DND-41 (cell line): ENCODE measurements at regions not wholly inside any gene's neighbourhood (a gene's known extent, or its start where the extent isn't known, plus 50 kb on each side); places are given as distances from the start of the nearest gene placed in this dataset.

ENCODE experiments used
- ATAC-seq: fragments of 200-7000 bp; cut with Tn5 transposase; 3 replicates; pipeline ENCODE4 v1.9.1; 2021; ENCODE audit warnings: low read depth; ENCODE audit not compliant: insufficient read depth
- DNase-seq: peaks from one replicate; pipeline ENCODE4 v3.0.0-alpha.2; 2020
- H2AFZ ChIP-seq: 2 replicates; pipeline ENCODE4 v1.6.0; 2012; ENCODE audit warnings: low read depth, low read length
- H3K27ac ChIP-seq: 2 replicates; pipeline ENCODE4 v1.5.1; 2012; ENCODE audit warnings: low read length, inconsistent platforms
- H3K27me3 ChIP-seq: fragments of 200-600 bp; sonication (generic); 2 replicates; pipeline ENCODE4 v1.6.0; 2012; ENCODE audit warnings: low read length, mild to moderate bottlenecking, inconsistent platforms; ENCODE audit not compliant: insufficient read depth, poor library complexity
- H3K36me3 ChIP-seq: 2 replicates; pipeline ENCODE4 v1.5.1; 2012; ENCODE audit warnings: low read length, inconsistent platforms; ENCODE audit not compliant: insufficient read depth
- H3K4me1 ChIP-seq: 2 replicates; pipeline ENCODE4 v1.5.1; 2012; ENCODE audit warnings: mild to moderate bottlenecking, low read length; ENCODE audit not compliant: insufficient read depth
- H3K4me2 ChIP-seq: 2 replicates; pipeline ENCODE4 v1.6.0; 2012; ENCODE audit warnings: mild to moderate bottlenecking, moderate library complexity, low read length, inconsistent platforms; ENCODE audit not compliant: insufficient read depth
- H3K4me3 ChIP-seq, 2 experiments: fragments of 200-600 bp in 1 of 2; shearing (Covaris generic) in 1 of 2; 2 replicates each; pipeline ENCODE4 v1.5.1; 2012 to 2016; ENCODE audit warnings: inconsistent platforms in 2 of 2, low read length in 2 of 2, mild to moderate bottlenecking in 2 of 2, low read depth in 1 of 2, moderate library complexity in 1 of 2
- H3K79me2 ChIP-seq: 2 replicates; pipeline ENCODE4 v1.6.0; 2012; ENCODE audit warnings: low read length, inconsistent platforms; ENCODE audit not compliant: insufficient read depth
- H3K9ac ChIP-seq: 2 replicates; pipeline ENCODE4 v1.6.0; 2012; ENCODE audit warnings: low read depth, mild to moderate bottlenecking, inconsistent platforms, low read length, moderate library complexity
- H3K9me3 ChIP-seq: 2 replicates; pipeline ENCODE4 v1.5.1; 2012; ENCODE audit warnings: low read length, moderate library complexity, mild to moderate bottlenecking, inconsistent platforms; ENCODE audit not compliant: insufficient read depth, severe bottlenecking
- H4K20me1 ChIP-seq: 2 replicates; pipeline ENCODE4 v1.6.0; 2012; ENCODE audit warnings: low read length; ENCODE audit not compliant: insufficient read depth
- EZH2 ChIP-seq: IDR thresholded peaks from 3 replicates; pipeline ENCODE4 v1.6.1; 2012; ENCODE audit warnings: borderline replicate concordance, low read depth, mild to moderate bottlenecking, moderate library complexity, low read length, inconsistent platforms; ENCODE audit not compliant: severe bottlenecking
- TF ChIP-seq, protein P1 (sequence below): IDR thresholded peaks from 2 replicates; pipeline ENCODE4 v1.5.1; 2012; ENCODE audit warnings: borderline replicate concordance, low read length, moderate library complexity, mild to moderate bottlenecking; ENCODE audit not compliant: poor library complexity, severe bottlenecking; ENCODE audit errors: extremely low read depth

DNA sequence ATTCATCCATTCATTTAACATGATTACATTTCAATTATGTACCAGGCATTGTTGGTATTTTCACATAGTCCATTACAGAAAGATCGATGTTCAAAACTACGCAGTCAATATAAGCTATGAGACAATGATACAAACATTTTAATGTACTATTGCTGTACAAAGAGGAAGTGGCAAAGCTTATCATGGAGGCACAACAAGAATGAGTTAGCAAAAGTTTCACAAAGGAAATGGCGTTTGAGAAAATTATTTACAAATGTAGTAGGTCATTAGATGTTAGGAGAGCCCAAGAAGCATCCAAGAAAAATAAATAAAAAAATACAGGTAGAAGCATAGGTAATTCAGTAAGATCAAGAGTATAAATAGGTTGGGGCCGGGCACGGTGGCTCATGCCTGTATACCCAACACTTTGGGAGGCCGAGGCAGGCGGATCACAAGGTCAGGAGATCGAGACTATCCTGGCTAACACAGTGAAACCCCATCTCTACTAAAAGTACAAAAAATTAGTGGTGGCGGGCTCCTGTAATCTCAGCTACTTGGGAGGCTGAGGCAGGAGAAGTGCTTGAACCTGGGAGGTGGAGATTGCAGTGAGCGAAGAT is 1730.8 kb upstream of the CELF4 start:
- no peaks in the 10 kb centered on the region for H3K9me3 ChIP-seq
- no peak overlapping the region for H3K9ac ChIP-seq
- no peak overlapping the region for H3K4me3 ChIP-seq
- H3K27ac ChIP-seq: no peak overlapping the region
- H3K4me1 ChIP-seq: no peaks in the 10 kb centered on the region
- no peak for TF ChIP-seq EZH2
- TF ChIP-seq, protein P1, sequence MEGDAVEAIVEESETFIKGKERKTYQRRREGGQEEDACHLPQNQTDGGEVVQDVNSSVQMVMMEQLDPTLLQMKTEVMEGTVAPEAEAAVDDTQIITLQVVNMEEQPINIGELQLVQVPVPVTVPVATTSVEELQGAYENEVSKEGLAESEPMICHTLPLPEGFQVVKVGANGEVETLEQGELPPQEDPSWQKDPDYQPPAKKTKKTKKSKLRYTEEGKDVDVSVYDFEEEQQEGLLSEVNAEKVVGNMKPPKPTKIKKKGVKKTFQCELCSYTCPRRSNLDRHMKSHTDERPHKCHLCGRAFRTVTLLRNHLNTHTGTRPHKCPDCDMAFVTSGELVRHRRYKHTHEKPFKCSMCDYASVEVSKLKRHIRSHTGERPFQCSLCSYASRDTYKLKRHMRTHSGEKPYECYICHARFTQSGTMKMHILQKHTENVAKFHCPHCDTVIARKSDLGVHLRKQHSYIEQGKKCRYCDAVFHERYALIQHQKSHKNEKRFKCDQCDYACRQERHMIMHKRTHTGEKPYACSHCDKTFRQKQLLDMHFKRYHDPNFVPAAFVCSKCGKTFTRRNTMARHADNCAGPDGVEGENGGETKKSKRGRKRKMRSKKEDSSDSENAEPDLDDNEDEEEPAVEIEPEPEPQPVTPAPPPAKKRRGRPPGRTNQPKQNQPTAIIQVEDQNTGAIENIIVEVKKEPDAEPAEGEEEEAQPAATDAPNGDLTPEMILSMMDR: no peak
- ATAC-seq (no peak), DNase-seq (no peak)
- H3K36me3 ChIP-seq: no peaks in the 10 kb centered on the region
- no peak overlapping the region for H3K4me2 ChIP-seq
- H3K27me3 ChIP-seq: no peaks in the 10 kb centered on the region
- no peaks in the 10 kb centered on the region for H4K20me1 ChIP-seq
- H3K79me2 ChIP-seq: no peaks in the 10 kb centered on the region
- H2AFZ ChIP-seq: no peak overlapping the region

DNA sequence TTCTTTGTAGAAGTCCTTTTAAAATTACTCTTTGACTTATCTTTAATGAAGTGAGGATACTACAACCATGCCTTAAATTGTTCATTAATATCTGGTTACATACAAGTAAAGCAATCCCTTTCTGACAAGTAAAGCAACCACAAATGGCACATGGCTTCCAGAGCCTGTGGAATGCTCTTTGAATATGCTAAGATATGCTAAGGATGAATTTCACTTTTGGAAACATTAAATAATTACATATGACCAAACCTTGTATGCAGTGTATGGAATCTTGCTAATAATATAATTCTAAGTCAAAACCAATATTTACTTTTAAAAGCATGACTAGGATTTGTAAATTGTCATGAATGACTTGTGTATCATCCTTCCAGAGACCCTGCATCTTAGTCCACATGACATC is 1711.2 kb upstream of the CELF4 start:
- ATAC-seq (no peak), DNase-seq (no peak)
- Histone ChIP-seq H2AFZ (no peak overlapping the region), H3K9ac (no peak overlapping the region), H3K4me1 (no peaks in the 10 kb centered on the region), H3K4me2 (no peak overlapping the region), H3K27ac (no peak overlapping the region), H3K4me3 (no peak overlapping the region), H3K36me3 (no peaks in the 10 kb centered on the region), H3K9me3 (no peaks in the 10 kb centered on the region), H4K20me1 (no peaks in the 10 kb centered on the region), H3K27me3 (no peaks in the 10 kb centered on the region), H3K79me2 (no peaks in the 10 kb centered on the region)
- TF ChIP-seq EZH2: no peak
- TF ChIP-seq, protein P1: no peak

DNA sequence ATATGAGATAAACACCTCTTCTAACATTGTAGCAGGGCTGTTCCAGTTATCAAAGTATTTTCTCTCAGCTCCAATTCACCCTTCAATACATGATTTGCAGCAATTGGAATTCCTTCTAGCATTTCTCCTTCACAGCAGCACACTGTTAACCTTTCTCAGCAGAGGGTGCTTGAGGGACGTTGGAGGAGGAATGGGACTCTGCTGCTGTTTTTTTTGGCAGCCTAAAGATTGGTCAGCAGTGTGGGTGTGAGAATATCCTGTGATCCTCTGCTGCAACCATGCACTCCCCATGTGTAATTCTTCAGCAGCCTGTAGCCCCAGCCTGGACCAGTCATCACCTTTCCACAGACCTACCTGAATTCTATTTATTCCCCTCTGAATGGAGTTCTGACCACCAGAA is 1708.9 kb upstream of the CELF4 start:
- H3K9me3 ChIP-seq: no peaks in the 10 kb centered on the region
- no peaks in the 10 kb centered on the region for H3K36me3 ChIP-seq
- no peak overlapping the region for H3K27ac ChIP-seq
- no peaks in the 10 kb centered on the region for H4K20me1 ChIP-seq
- DNase-seq (no peak), ATAC-seq (no peak)
- H3K9ac ChIP-seq: no peak overlapping the region
- H3K4me1 ChIP-seq: no peaks in the 10 kb centered on the region
- H3K27me3 ChIP-seq: no peaks in the 10 kb centered on the region
- H2AFZ ChIP-seq: no peak overlapping the region
- no peak for TF ChIP-seq EZH2
- TF ChIP-seq, protein P1: no peak
- H3K4me2 ChIP-seq: no peak overlapping the region
- no peak overlapping the region for H3K4me3 ChIP-seq
- H3K79me2 ChIP-seq: no peaks in the 10 kb centered on the region

DNA sequence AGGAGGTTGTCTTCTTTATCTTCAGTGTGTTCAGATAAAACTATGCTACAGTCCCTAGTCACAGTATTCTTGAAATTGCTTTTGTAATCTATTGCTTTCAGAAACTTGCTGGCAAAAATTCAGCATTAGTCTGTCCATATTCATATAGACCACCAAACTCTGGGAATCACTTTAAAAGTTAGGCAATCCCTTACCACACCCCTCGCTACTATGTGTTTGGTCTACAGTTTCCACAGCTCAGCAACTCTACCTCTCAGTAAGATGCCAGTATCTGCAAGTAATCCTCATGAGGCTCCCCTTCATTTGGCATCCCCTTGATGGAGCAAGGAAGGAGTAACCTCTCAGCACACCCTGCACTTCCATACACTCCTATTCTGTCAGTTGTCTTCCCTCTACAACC is 1706.6 kb upstream of the CELF4 start:
- H2AFZ ChIP-seq: no peak overlapping the region
- no peaks in the 10 kb centered on the region for H3K9me3 ChIP-seq
- H3K27ac ChIP-seq: no peak overlapping the region
- H3K27me3 ChIP-seq: no peaks in the 10 kb centered on the region
- TF ChIP-seq, protein P1: no peak
- no peak for TF ChIP-seq EZH2
- ATAC-seq: no peak
- H4K20me1 ChIP-seq: no peaks in the 10 kb centered on the region
- H3K4me1 ChIP-seq: no peaks in the 10 kb centered on the region
- no peak overlapping the region for H3K4me2 ChIP-seq
- no peak overlapping the region for H3K4me3 ChIP-seq
- H3K9ac ChIP-seq: no peak overlapping the region
- H3K36me3 ChIP-seq: no peaks in the 10 kb centered on the region
- H3K79me2 ChIP-seq: no peaks in the 10 kb centered on the region
- no peak for DNase-seq
